HG03280 (cell line): ENCODE measurements at regions not wholly inside any gene's neighbourhood (a gene's known extent, or its start where the extent isn't known, plus 50 kb on each side); places are given as distances from the start of the nearest gene placed in this dataset.

Source experiments
- ATAC-seq: cut with Tn5 transposase; IDR thresholded peaks from one replicate; pipeline ENCODE4 v1.9.1; 2021; ENCODE audit warnings: mild to moderate bottlenecking, moderate library complexity; ENCODE audit not compliant: unreplicated experiment

- no peak for ATAC-seq
These were observed 414.7 kb upstream of the ARRDC4 start for GRCh38 chr15:97545799-97546198.

GRCh38 chr15:97547381-97547780 lies 413.1 kb upstream of the ARRDC4 start:
- ATAC-seq = no peak

GRCh38 chr15:97561529-97561928 lies 399.0 kb upstream of the ARRDC4 start:
- ATAC-seq = no peak

- no peak for ATAC-seq
These were observed 397.0 kb upstream of the ARRDC4 start for GRCh38 chr15:97563516-97563915.

GRCh38 chr15:97566961-97567360 lies 393.5 kb upstream of the ARRDC4 start:
- ATAC-seq = no peak

GRCh38 chr15:97567411-97567810 lies 393.1 kb upstream of the ARRDC4 start:
- ATAC-seq = no peak

GRCh38 chr15:97576929-97577645 lies 383.4 kb upstream of the ARRDC4 start:
- no peak for ATAC-seq

- ATAC-seq = no peak
These were observed 375.1 kb upstream of the ARRDC4 start for GRCh38 chr15:97585408-97585807.

- no peak for ATAC-seq
These were observed 367.7 kb upstream of the ARRDC4 start for GRCh38 chr15:97592778-97593177.

GRCh38 chr15:97597801-97598200 lies 362.7 kb upstream of the ARRDC4 start:
- no peak for ATAC-seq

GRCh38 chr15:97598353-97598798 lies 362.1 kb upstream of the ARRDC4 start:
- no peak for ATAC-seq

- no peak for ATAC-seq
These were observed 360.3 kb upstream of the ARRDC4 start for GRCh38 chr15:97600190-97600589.

- no peak for ATAC-seq
These were observed 355.8 kb upstream of the ARRDC4 start for GRCh38 chr15:97604677-97605076.

GRCh38 chr15:97615114-97615513 lies 345.4 kb upstream of the ARRDC4 start:
- ATAC-seq = no peak

GRCh38 chr15:97623091-97623661 lies 337.3 kb upstream of the ARRDC4 start:
- no peak for ATAC-seq

- no peak for ATAC-seq
These were observed 332.9 kb upstream of the ARRDC4 start for GRCh38 chr15:97627634-97628033.

- ATAC-seq = no peak
These were observed 314.7 kb upstream of the ARRDC4 start for GRCh38 chr15:97645758-97646157.

GRCh38 chr15:97648728-97649127 lies 311.8 kb upstream of the ARRDC4 start:
- no peak for ATAC-seq

GRCh38 chr15:97652041-97652440 lies 308.5 kb upstream of the ARRDC4 start:
- no peak for ATAC-seq

- no peak for ATAC-seq
These were observed 307.8 kb upstream of the ARRDC4 start for GRCh38 chr15:97652700-97653167.

- no peak for ATAC-seq
These were observed 306.6 kb upstream of the ARRDC4 start for GRCh38 chr15:97653896-97654295.

GRCh38 chr15:97654481-97655076 lies 305.9 kb upstream of the ARRDC4 start:
- ATAC-seq = no peak
